Peyer's patch (tissue), 4 donors: ENCODE measurements at regions not wholly inside any gene's neighbourhood (a gene's known extent, or its start where the extent isn't known, plus 50 kb on each side); places are given as distances from the start of the nearest gene placed in this dataset.

Experiments
- POLR2A ChIP-seq, 2 donors: fragments of 450-650 bp; IDR thresholded peaks; one replicate each; pipeline ENCODE4 v1.5.1; 2017; ENCODE audit warnings: antibody characterized with exemption in 2 of 2, mild to moderate bottlenecking in 2 of 2, moderate library complexity in 2 of 2
- TF ChIP-seq, protein P1 (sequence below), 6 experiments: fragments of 450-650 bp in 4 of 6; fragments of 200-600 bp in 2 of 6; sonication (generic) in 1 of 6; IDR thresholded peaks; one replicate each; pipeline ENCODE4 v1.5.1; 2017 to 2019; ENCODE audit warnings: antibody characterized with exemption in 6 of 6, mild to moderate bottlenecking in 3 of 6, moderate library complexity in 1 of 6

DNA sequence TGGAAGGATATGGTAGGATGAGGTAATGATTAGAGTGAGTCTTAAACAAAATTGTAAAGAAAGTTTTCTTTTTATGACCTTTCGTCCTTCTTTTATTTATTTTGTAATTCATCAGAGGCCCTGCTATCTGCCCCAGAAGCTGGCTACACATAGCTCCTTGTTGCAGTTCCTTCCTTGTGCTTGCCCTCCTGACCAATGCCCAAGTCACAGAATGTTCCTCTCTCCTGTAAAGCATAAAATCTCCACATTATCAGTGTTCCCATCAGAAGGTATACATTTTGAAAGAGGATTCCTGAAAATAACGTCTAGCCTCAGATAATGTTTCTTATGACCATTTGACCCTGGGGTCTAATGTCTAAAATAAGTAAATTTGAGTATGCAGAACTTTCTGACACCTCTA is 78.3 kb downstream of the RND3 start:
- TF ChIP-seq, protein P1, sequence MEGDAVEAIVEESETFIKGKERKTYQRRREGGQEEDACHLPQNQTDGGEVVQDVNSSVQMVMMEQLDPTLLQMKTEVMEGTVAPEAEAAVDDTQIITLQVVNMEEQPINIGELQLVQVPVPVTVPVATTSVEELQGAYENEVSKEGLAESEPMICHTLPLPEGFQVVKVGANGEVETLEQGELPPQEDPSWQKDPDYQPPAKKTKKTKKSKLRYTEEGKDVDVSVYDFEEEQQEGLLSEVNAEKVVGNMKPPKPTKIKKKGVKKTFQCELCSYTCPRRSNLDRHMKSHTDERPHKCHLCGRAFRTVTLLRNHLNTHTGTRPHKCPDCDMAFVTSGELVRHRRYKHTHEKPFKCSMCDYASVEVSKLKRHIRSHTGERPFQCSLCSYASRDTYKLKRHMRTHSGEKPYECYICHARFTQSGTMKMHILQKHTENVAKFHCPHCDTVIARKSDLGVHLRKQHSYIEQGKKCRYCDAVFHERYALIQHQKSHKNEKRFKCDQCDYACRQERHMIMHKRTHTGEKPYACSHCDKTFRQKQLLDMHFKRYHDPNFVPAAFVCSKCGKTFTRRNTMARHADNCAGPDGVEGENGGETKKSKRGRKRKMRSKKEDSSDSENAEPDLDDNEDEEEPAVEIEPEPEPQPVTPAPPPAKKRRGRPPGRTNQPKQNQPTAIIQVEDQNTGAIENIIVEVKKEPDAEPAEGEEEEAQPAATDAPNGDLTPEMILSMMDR (IDR thresholded peaks at IDR 0.05), result no peak
- TF ChIP-seq POLR2A (IDR thresholded peaks at IDR 0.05), result no peak
